Germinal center (tissue), 1 donor: ENCODE measurements at regions not wholly inside any gene's neighbourhood (a gene's known extent, or its start where the extent isn't known, plus 50 kb on each side); places are given as distances from the start of the nearest gene placed in this dataset.

ENCODE experiments used
- DNase-seq: peaks from one replicate; pipeline ENCODE4 v3.0.0; 2012; ENCODE audit warnings: mixed read lengths, low spot score

DNA sequence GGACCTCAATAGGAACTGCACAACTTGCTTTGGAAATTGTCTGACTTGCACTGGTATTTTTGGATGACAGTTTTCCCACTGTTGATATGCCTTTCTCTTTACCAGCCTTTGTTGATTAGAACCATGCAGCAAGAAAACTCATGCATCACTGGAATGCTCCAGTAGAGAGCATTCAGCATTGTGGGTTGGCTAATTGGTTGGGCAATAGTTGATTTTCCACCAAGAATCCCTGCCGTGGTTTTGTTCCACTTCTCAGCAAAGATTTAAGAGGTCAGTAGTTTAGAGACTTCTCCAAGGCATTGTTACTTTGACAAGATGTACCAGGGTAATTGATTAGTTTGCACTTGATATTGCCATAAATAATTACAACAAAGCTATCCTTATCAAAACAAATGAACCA is 260.0 kb downstream of the DHX35 start:
- no peak for DNase-seq

DNA sequence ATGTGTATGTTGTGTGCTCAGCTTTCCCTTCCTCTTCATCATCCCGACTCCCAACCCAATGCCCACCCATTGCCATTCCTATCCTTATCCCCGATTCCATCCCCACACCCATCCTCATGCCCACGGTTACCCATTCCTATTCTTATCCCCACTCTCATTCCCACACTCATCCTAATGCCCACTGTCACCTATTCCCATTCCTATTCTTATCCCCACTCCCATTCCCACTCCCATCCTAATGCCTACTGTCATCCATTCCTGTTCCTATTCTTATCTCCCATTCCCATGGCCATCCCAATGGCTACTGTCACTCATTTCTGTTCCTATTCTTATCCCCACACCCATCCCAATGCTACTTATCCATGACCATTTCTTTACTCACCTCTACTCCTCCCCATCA is 254.1 kb downstream of the DHX35 start:
- DNase-seq, result no peak

DNA sequence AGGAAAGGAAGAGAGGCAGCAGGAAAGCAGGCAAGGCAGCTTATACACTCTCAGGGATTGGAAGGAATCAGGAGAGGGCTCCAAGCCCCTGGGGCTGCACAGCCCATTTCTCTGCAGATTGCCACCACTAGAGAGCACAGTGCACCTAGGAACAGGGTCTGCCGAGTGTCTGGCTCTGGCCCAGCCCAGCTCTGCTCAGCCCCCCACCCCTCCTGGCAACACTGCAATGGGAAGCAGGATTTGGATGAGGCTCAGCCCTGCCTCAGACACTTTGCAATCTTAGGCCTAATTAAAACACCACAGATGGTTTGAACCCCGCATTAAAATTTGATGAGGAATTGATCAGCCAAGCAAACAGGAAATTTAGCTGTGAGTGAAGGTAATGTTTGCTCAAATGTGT is 252.7 kb downstream of the DHX35 start:
- no peak for DNase-seq

DNA sequence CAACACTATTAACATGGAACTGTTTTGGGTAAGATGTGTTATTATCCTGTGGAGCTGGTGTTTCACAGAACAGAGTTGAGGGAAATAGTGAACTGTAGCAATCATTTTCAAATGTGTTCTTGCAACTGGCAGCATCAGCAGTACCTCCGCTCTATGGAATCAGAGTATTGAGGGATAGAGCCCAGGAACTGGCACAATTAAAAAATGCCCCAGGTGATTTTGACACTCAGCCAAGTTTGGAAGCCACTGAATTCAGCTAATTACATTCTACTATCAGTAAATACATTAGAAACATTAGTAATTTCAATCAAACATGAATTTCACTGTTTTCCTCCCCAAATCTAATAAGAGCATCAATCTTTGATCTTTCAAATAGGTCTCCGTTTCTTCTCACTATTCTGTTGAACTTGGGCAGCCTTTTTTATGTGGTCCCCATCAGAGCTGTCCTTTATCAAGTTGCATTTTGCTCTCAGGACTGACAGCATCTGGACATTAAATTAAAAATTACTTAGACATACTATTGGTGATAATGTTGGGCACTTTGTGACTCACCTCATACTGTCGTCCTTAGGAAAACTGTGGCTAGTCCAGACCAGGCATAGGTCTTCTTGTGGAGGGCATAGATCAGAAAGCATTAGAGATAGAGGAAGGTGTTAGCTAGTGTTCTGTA is 251.5 kb downstream of the DHX35 start:
- DNase-seq, result no peak

DNA sequence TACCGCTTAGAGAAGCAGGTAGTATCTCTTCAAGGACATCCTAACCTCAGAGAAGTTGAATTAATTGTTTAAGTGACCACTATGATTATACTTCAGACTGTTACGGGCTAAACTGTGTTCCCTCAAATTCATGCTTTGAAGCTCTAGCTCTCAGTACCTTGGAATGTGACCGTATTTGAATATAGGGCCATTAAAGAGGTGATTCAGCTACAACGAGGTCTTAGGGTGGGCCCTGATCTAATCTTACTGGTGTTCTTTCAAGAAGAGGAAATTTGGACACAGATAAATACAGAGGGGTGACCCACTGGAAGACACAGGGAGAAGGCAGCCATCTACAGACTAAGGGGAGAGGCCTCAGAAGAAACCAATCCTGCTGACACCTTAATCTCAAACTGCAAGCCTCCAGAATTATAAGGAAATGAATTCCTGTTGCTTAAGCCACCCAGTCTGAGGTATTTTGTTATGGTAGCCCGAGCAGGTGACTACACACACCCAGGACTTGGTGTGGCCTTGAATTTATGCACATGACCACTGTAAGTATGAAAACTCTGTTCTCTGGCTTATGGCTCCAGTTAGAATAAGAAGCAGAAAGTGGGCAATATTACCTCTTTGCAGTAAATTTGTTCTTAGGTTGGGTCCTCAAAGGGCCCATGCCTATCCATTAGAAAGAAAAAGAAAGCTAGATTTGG is 249.1 kb downstream of the DHX35 start:
- DNase-seq, result no peak

DNA sequence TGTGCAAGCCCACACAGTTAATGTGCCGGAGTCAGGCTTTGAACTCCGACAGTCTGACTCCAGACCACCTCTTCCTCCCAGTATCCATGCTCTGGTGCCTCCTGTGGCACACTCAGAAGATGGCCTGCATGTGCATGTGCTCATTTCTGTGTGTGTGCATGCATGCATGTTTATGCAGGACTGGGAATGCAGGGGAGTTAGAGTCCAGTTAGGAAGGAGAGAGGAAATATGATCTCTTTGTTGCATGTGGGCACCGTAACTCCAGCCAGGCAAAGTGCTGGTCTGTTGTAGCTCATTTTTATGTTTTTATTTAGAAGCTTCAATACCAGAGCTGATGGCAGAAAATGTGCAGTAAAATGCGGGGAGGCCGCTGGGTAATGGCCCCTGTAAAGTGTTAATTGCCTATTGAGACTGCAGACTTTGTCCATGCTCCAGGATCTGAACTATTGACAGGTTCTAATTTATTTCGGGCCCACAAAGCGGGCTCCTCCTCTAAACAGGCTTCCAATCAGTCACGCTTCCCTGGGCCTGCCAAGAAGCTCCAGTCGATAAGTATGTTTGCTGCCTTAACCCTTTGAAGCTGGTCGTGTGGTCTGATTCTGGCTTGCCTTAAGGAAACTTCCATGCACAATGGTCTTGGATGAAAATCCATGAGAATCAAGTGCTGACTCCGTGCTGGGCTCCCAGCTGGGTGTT is 248.3 kb downstream of the DHX35 start:
- DNase-seq, result no peak

DNA sequence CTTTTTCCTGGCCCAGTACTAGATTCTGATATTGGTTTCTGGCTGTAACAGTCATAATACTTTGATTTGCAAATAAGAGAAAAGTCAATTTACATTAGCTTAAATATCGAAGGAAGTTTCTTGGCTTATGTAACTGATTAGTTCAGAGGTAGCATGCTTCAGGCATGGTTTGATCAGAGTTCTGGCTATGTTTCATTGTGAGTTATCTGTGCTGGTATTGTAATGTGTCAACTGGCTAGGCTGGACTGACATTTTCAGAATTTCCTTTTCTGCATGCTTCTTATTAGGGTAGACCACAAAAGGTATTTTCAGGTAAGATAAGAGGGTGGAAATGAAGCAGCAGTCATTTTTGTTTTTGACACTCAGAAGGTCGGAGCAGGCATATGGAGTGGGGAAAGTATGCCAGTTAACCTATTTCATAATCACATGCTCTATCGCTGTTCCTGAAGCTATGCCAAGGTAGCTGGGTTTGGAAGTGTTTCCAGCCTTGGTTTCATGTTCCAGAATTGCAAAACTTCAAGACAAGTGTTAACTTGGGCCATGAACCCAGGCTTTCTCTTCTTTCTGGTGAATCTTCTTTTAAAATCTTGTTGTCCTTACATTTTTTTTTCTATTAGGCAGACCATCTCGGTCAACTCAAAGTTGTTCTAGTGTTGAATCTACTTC is 244.9 kb downstream of the DHX35 start:
- no peak for DNase-seq

DNA sequence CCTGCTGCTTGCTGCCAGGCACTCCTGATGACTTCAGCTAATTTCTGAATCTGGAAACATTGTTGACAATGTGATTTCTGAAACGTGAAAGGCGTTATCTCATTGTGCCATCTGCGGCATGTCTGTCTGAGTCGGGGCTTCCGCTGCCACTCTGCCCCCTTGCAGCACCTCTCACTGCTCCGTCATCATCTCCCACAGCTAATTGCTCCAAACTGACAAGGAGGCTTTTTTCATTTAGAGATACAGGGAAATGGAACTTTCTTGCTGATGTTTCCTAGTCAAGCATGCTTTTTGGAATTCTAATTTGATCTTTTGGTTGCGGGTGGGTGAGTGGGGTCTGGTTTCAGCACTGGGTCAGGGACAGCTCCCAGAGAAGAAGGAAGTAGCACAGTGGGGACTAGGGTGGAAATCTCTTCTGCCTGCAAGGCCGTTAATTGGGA is 233.5 kb downstream of the DHX35 start:
- no peak for DNase-seq

DNA sequence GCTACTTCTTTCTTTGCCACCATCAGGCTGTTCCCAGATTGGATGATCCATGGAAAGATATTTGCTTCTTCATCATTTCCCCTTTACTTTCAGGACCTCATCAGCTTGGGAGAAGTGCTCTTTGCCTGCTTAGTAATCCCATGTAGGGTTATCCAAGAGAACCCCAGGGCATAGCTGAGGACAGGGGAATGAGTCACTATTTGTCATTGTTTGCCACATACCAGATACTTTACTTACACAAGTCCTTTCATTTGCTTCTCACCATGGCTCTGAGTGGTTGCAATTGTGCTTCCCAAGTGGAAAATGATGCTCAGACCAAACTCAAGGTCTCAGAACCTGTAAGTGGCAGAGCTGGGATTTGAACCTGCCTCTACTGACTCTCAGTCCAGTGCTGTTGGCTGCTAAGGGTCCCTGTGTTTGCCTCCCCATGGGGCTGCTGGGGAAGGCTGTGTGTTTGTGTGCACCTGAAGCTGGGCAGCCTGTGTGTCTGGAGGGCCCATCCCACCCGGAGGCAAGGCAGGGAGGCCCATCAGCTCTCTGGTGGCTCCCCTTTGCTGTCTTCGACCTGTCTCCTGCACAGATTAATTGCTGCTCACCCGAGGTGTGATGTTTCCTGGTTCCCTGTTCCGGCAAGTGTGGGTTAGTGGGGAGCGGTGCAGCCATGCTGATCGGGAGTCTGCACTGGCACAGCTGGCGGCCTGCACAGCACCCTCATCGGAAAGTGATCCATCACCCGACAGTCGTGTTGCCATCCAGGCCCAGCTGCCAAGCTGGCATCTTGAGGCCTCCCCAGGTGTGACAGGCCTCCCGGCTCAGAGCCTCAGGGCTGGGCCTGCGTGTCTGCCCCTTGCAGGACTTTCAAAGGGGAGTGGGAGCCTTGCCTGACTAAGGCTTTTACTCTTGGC is 228.8 kb downstream of the DHX35 start:
- DNase-seq, result no peak

DNA sequence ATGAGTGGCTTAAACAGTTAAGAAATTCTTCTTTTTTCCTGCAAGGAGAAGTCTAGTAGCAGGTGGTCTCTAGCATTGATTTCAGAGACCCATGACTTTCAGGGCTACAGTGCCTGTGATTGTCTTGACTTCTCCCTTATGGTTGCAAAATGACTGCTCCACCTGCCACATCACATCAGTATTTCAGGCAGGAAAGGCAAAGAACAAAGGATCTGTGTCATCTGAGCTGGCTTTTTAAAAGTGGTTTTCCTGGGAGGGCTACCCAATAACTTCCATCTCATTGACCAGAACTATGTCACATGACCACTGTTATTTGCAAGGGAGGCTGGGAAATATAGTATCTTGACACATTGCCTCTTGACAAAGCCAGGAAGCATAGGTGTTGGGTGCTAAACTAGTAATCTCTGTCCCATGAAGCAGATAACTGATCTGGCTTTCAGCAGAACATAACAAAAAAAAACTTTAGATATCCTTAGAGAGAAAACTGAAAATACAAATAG is 226.2 kb downstream of the DHX35 start:
- DNase-seq, result no peak

DNA sequence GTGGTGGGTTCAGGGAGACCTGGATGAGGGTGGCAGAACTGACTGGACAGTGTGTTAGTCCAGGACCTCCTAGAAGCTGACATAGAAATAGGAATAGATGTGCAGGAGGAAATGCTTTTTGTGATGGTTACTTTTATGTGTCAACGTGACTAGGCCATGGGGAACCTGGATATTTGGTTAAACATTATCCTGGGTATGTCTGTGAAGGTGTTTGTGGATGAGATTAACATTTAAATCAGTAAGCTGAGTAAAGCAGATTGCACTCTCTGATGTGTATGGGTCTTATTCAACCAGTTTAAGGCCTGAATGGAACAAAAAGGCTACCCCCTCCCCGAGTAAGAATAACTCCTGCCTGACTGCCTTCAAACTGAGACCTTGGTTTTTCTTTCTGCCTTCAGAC is 219.3 kb downstream of the DHX35 start:
- no peak for DNase-seq

DNA sequence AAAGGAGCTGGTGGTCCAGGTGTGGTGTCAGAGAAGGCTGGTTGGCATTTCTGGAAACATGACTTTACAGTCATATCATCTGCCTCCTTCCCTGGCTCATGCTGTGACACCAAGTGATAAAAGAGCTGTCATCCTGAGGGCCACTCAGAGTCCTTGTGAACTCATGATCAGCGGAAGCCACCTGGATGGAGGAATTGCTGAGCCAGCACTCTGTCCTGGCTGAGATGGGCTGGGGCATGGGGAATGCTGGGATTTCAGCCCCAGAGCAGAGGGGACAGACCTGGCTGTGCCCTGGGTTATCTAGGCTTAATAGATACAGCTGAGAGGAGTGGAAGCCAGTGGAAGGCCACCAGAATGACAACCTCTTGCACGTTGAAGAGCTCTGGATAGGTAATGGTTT is 214.3 kb downstream of the DHX35 start:
- DNase-seq, result no peak

DNA sequence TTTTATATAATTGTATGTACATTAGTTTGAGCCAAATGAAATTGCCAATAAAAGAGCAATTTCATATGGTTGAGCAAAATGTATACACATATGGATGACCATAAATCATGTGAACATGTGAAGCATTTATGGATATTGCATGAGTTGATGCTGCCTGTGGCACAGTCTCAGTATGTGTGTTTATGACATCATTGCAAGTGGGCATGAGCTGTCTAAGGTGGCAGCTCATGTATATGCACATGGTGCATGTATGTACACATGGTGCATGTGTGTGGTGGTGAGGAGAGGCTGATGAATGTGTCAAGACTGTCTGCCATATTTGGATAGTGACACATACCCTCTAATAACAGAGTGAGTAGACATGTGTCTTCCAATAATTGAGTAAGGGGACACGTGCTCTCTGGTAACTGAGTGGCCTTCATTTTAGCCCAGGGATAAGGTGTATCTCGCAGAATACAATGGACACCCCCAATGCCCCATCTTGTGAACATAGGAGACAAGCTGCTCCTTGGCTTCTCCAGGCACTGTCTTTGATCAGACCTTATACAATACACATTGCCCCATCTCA is 208.8 kb downstream of the DHX35 start:
- DNase-seq, result no peak

DNA sequence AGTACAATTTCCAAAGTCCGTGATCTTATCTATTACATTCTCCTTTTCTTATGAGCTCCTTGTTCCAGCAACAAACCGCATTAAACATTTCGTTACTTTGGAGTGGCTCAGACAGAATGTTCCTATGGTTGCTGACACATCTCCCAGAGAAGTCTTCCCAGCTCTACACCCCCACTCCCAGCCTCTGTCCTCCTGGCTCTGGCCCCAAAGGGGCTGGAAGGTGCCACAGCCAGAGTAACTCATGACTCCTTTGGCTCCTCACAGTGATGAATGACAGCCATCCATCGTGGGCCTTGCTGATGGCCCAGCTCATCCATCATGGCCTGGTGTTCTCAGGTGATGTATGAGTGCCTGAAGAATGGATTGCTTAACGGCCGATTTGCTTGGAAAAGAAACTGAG is 203.0 kb downstream of the DHX35 start:
- no peak for DNase-seq

DNA sequence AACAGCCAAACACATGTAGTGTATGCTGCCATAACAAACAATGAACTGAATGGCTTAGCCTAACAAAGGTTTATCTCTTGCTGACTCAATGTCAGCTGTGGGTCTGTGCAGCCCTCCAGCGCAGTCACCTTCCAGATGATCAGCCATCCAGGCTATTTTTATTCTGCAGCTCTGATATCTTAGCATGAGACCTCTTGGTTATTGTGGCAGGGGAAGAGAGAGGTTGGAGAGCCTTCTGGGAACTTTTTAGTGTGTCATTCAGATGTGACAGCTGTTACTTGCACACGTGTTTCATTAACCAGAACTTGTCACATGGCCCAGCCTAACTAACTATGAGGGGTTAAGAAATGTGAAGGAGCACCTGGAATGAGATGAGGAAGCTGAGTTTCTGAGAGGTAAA is 202.5 kb downstream of the DHX35 start:
- no peak for DNase-seq

DNA sequence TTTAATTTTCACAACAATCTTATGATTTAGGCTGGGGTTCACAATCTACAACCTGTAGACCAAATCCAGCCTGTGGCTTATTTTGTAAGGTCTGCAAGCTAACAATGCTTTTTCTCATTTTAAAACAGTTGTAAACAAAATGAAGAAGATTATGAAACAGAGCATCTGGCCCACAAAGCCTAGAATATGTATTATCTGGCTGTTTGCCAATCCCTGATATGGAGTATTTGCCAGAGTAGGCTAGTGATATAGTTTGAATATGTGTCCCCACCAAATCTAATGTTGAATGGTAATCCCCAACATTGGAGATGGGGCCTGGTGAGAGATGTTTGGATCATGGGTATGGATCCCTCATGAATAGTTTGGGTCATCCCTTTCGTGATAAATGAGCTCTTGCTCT is 201.8 kb downstream of the DHX35 start:
- DNase-seq, result no peak

DNA sequence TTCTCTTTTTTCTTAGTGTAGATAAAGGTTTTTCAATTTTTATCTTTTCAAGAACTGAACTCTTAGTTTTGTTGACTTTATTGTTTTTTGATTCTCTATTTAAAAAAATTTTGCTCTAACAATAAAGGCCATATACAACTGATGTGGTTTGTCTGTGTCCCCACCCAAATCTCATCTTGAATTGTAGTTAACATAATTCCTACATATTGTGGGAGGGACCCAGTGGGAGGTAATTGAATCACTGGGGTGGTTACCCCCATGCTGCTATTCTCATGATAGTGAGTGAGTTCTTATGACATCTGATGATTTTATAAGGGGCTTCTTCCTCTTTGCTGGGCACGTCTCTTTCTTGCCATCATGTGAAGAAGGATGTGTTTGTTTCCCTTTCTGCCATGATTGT is 199.8 kb downstream of the DHX35 start:
- DNase-seq, result no peak

DNA sequence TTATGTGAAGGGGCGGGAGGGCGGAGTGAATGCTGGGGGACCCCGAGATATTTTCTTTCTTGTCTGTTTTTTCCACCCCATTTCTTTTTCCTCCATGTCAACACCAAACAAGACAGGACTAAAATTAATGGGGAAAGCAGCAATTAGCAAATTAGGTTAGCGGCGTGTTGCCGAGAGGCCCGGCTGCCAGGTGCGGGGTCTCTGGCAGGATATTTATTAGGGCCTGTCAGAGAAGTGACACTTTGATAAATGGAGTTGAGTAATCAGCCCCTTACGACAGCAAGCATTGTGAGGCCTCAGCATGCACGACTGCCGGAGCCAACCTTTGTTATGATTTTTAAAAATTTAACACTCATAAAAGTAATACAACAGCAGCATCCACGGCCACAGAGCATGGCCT is 193.8 kb downstream of the DHX35 start:
- DNase-seq, result no peak

DNA sequence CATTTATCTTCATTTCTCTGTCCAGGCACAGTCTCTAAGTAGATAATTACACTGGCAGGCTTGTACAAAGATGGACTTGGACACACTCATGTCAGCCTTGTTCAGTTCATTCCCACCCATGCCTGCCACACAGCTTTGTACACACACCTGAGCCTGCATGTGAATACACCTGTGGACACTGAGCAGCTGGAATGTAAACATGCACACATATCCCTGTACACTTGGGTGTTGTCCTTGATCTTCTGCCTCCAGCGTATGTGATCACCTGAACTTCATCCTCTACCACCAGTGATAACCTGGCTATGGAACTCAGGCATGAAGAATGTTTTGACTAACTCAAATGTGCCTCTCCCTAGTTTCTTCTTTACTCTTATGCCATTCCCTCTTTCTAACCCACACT is 190.6 kb downstream of the DHX35 start:
- DNase-seq, result no peak

DNA sequence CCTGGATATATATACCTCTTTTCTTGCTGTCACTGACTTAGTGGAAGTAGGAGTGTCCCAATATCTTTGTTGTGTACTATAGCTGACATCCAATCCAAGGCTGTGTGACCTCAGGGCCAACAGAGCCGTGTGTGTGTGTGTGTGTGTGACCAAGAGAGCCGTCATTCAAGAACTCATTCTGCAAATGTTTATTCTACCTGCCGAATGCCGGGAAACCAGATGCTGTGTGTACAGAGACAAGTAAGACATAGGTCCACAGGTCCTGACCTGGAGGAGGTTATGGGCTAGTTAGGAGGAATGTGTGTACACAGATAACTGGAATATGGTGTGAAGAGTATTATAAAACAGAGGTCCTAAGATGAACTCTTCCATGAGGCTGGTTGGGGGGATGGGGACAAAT is 190.0 kb downstream of the DHX35 start:
- no peak for DNase-seq

DNA sequence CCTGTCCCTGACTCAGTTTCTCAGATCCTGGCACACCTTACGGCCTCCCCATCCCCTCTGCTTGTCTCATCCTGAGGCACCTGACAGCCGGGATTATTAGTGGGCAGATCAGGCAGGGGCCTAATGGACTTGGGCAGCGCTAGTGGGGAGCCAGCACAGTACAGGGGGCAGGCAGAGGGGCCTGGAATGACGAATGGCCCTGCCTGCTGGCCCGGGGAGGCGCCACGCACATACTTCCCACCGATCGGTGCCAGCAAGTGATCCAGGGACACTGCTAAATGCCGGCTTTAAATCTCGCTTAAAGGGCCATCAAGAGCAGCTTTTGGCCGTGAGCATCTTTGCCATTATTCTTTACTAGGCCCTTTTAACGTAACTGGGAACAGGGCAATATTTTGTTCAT is 188.4 kb downstream of the DHX35 start:
- no peak for DNase-seq
